H1 (cell line): ENCODE measurements at regions not wholly inside any gene's neighbourhood (a gene's known extent, or its start where the extent isn't known, plus 50 kb on each side); places are given as distances from the start of the nearest gene placed in this dataset.

Experiments
- ASH2L ChIP-seq: fragments of 200-600, 300-600 bp; sonication (generic); IDR thresholded peaks from one replicate; pipeline ENCODE4 v1.7.1; 2017; ENCODE audit warnings: low read length
- NANOG ChIP-seq: IDR thresholded peaks from 2 replicates; pipeline ENCODE4 v1.6.1; 2011; ENCODE audit warnings: low read length, low read depth, mild to moderate bottlenecking, inconsistent platforms; ENCODE audit not compliant: insufficient read depth, poor library complexity, severe bottlenecking
- POU5F1 ChIP-seq: IDR thresholded peaks from 2 replicates; pipeline ENCODE4 v1.6.1; 2011; ENCODE audit warnings: low read depth, mild to moderate bottlenecking, low read length, moderate library complexity
- RBBP5 ChIP-seq: IDR thresholded peaks from 2 replicates; pipeline ENCODE4 v1.7.1; 2012; ENCODE audit warnings: low read depth, mild to moderate bottlenecking, inconsistent platforms, low read length, moderate library complexity, borderline replicate concordance

- no peak for TF ChIP-seq ASH2L
- TF ChIP-seq NANOG: no peak
- no peak for TF ChIP-seq POU5F1
- TF ChIP-seq RBBP5: no peak
These were observed 173.6 kb downstream of the GALR1 start (continued) for GRCh38 chr18:77422974-77423867.
